Tibial nerve (tissue), 4 donors: ENCODE measurements at regions not wholly inside any gene's neighbourhood (a gene's known extent, or its start where the extent isn't known, plus 50 kb on each side); places are given as distances from the start of the nearest gene placed in this dataset.

ENCODE experiments used
- DNase-seq, 2 donors: peaks; one replicate each; pipeline ENCODE4 v3.0.0-alpha.2; 2019; ENCODE audit warnings: low spot score in 2 of 2
- H3K27ac ChIP-seq, 4 donors: fragments of 200-600 bp; sonication (generic) in 3 of 4; one replicate each; pipeline ENCODE4 v1.5.1; 2017 to 2019; ENCODE audit warnings: mild to moderate bottlenecking in 1 of 4
- H3K27me3 ChIP-seq, 2 donors: fragments of 200-600 bp; sonication (generic) in 1 of 2; one replicate each; pipeline versions ENCODE4 v1.5.1 to v1.6.0; 2017 to 2019
- H3K36me3 ChIP-seq, 3 donors: fragments of 200-600 bp; sonication (generic); one replicate each; pipeline ENCODE4 v1.5.1; 2018 to 2019
- H3K4me1 ChIP-seq, 4 donors: fragments of 200-600 bp; sonication (generic) in 3 of 4; one replicate each; pipeline ENCODE4 v1.5.1; 2017 to 2019
- H3K4me3 ChIP-seq, 4 donors: fragments of 200-600 bp; sonication (generic) in 3 of 4; one replicate each; pipeline ENCODE4 v1.5.1; 2017 to 2019; ENCODE audit warnings: mild to moderate bottlenecking in 1 of 4, moderate library complexity in 1 of 4
- H3K9me3 ChIP-seq, 4 donors: fragments of 200-600 bp; sonication (generic) in 3 of 4; one replicate each; pipeline ENCODE4 v1.5.1; 2017 to 2019
- CTCF ChIP-seq, 5 experiments: fragments of 200-600 bp in 3 of 5; fragments of 450-650 bp in 2 of 5; sonication (generic) in 3 of 5; IDR thresholded peaks; one replicate each; pipeline ENCODE4 v1.5.1; 2016 to 2019; ENCODE audit warnings: antibody characterized with exemption in 5 of 5, mild to moderate bottlenecking in 3 of 5, moderate library complexity in 2 of 5
- EP300 ChIP-seq, 2 donors: sonication (generic); formaldehyde crosslinking; IDR thresholded peaks; one replicate each; pipeline ENCODE4 v1.6.1; 2017; ENCODE audit warnings: antibody characterized with exemption in 2 of 2, mild to moderate bottlenecking in 1 of 2
- POLR2A ChIP-seq, 2 donors: fragments of 450-650 bp; IDR thresholded peaks; one replicate each; pipeline ENCODE4 v1.6.1; 2017; ENCODE audit warnings: antibody characterized with exemption in 2 of 2, mild to moderate bottlenecking in 2 of 2, moderate library complexity in 2 of 2
- WGBS, 2 donors: methylation state at CpG; one replicate each; pipeline ENCODE4 v1.1.5; 2018; 5-methylcytosine and 5-hydroxymethylcytosine counted together

GRCh38 chr9:80378669-80379293, 807.0 kb downstream of the TLE4 start:
- Histone ChIP-seq H3K27ac (no peak overlapping the region), H3K4me1 (no peaks in the 10 kb centered on the region), H3K4me3 (no peak overlapping the region), H3K27me3 (no peaks in the 10 kb centered on the region), H3K9me3 (no peaks in the 10 kb centered on the region), H3K36me3 (no peaks in the 10 kb centered on the region)
- WGBS, 2 donors, result 66 to 69% methylated on average over 5 of the region's 5 CpGs
- TF ChIP-seq CTCF (IDR thresholded peaks at IDR 0.05), result no peak
- no peak for DNase-seq

- no peak for DNase-seq
- WGBS, 2 donors, result 93 to 94% methylated on average over 3 of the region's 3 CpGs
- no peaks in the 10 kb centered on the region for H3K9me3 ChIP-seq
- no peak overlapping the region for H3K4me3 ChIP-seq
- H3K36me3 ChIP-seq, result no peaks in the 10 kb centered on the region
- no peaks in the 10 kb centered on the region for H3K4me1 ChIP-seq
- H3K27me3 ChIP-seq, result no peaks in the 10 kb centered on the region
- H3K27ac ChIP-seq, result no peak overlapping the region
- TF ChIP-seq EP300 (IDR thresholded peaks at IDR 0.05) (no peak), POLR2A (IDR thresholded peaks at IDR 0.05) (no peak), CTCF (IDR thresholded peaks at IDR 0.05) (no peak)
Measured at GRCh38 chr9:80376180-80376579, 804.4 kb downstream of the TLE4 start.

- H3K4me1 ChIP-seq, result no peaks in the 10 kb centered on the region
- H3K4me3 ChIP-seq, result no peak overlapping the region
- H3K36me3 ChIP-seq, result no peaks in the 10 kb centered on the region
- TF ChIP-seq EP300 (IDR thresholded peaks at IDR 0.05) (no peak), CTCF (IDR thresholded peaks at IDR 0.05) (no peak), POLR2A (IDR thresholded peaks at IDR 0.05) (no peak)
- no peaks in the 10 kb centered on the region for H3K27me3 ChIP-seq
- no peak overlapping the region for H3K27ac ChIP-seq
- DNase-seq, result no peak
- H3K9me3 ChIP-seq, result no peaks in the 10 kb centered on the region
- 22 to 43% methylated on average over 1 of the region's 1 CpG for WGBS, 2 donors
Measured at GRCh38 chr9:80375477-80375876, 803.7 kb downstream of the TLE4 start.

- WGBS, 2 donors, result 73 to 82% methylated on average over 2 of the region's 2 CpGs
- H3K27me3 ChIP-seq, result no peaks in the 10 kb centered on the region
- no peaks in the 10 kb centered on the region for H3K4me1 ChIP-seq
- peaks cover 0 to 10% (median 0%) of the 10 kb centered on the region in 4 donors for H3K9me3 ChIP-seq
- TF ChIP-seq POLR2A (IDR thresholded peaks at IDR 0.05), result no peak
- H3K36me3 ChIP-seq, result no peaks in the 10 kb centered on the region
- no peak overlapping the region for H3K4me3 ChIP-seq
- no peak for DNase-seq
- no peak overlapping the region for H3K27ac ChIP-seq
Measured at GRCh38 chr9:80369641-80370040, 797.9 kb downstream of the TLE4 start.

- 0 to 1% methylated on average over 2 of the region's 2 CpGs for WGBS, 2 donors
- no peak overlapping the region for H3K27ac ChIP-seq
Measured at GRCh38 chr9:80366626-80367025, 794.9 kb downstream of the TLE4 start.

More at GRCh38 chr9:80366626-80367025, 794.9 kb downstream of the TLE4 start:
- no peaks in the 10 kb centered on the region for H3K27me3 ChIP-seq
- H3K36me3 ChIP-seq, result no peaks in the 10 kb centered on the region
- TF ChIP-seq POLR2A (IDR thresholded peaks at IDR 0.05) (no peak), EP300 (IDR thresholded peaks at IDR 0.05) (no peak), CTCF (IDR thresholded peaks at IDR 0.05) (no peak)
- no peak overlapping the region for H3K4me3 ChIP-seq
- DNase-seq, result no peak
- H3K9me3 ChIP-seq, result peaks cover 0 to 11% (median 0%) of the 10 kb centered on the region in 4 donors
- H3K4me1 ChIP-seq, result no peaks in the 10 kb centered on the region
